ENCODE measurements at regions not wholly inside any gene's neighbourhood (a gene's known extent, or its start where the extent isn't known, plus 50 kb on each side); places are given as distances from the start of the nearest gene placed in this dataset.

GRCh38 chr11:131305005-131305404 lies 65.4 kb upstream of the NTM start:
- no peak for TF ChIP-seq CTCF (IDR thresholded peaks at IDR 0.05; ENCODE audit: low read depth, low read length, missing control alignments)
- no peak for DNase-seq (ENCODE audit: extremely low read depth, low read depth)
- no peak overlapping the region for H3K4me3 ChIP-seq (replicated peaks; ENCODE audit: low read depth, low read length)

GRCh38 chr11:131307506-131307905 lies 62.9 kb upstream of the NTM start:
- no peak for DNase-seq (ENCODE audit: extremely low read depth, low read depth)
- no peak overlapping the region for H3K4me3 ChIP-seq (replicated peaks; ENCODE audit: low read depth, low read length)
- no peak for TF ChIP-seq CTCF (IDR thresholded peaks at IDR 0.05; ENCODE audit: low read depth, low read length, missing control alignments)

- no peak overlapping the region for H3K4me3 ChIP-seq (replicated peaks; ENCODE audit: low read depth, low read length)
- TF ChIP-seq CTCF (IDR thresholded peaks at IDR 0.05; ENCODE audit: low read depth, low read length, missing control alignments): no peak
- DNase-seq (ENCODE audit: extremely low read depth, low read depth): no peak
Measured at GRCh38 chr11:131309776-131310175, 60.6 kb upstream of the NTM start.

- TF ChIP-seq CTCF (IDR thresholded peaks at IDR 0.05; ENCODE audit: low read depth, low read length, missing control alignments): no peak
- no peak overlapping the region for H3K4me3 ChIP-seq (replicated peaks; ENCODE audit: low read depth, low read length)
- no peak for DNase-seq (ENCODE audit: extremely low read depth, low read depth)
Measured at GRCh38 chr11:131311776-131312514, 58.5 kb upstream of the NTM start.
